ENCODE measurements at regions not wholly inside any gene's neighbourhood (a gene's known extent, or its start where the extent isn't known, plus 50 kb on each side); places are given as distances from the start of the nearest gene placed in this dataset.

DNA sequence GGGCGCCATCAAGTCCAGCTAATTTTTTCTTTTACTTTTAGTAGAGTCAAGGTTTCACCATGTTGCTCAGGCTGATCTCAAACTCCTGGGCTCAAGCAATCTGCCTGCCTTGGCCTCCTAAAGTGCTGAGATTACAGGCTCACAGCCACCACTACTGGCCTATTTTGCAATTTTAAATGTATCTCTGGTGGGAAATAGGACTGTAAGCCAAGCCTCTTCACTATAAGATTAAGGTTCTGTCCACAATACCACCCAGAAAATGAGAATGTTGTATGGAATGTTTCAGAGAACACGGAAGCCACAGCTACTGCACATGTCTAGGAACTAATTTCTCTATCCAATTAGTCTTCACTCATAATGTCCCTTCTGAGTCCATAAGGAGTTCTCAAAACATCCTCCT is 607.3 kb downstream of the PRELID2 start:
- BruUV-seq (replicated peaks), result no TSS peak
- no peak overlapping the region for H2AFZ ChIP-seq (ENCODE audit: low read length)
- H3K36me3 ChIP-seq (replicated peaks in 1 of 2; ENCODE audit: control insufficient read depth in 1 of 2, insufficient read depth in 2 of 2, low read length in 2 of 2), result no peaks in the 10 kb centered on the region
- H4K20me1 ChIP-seq (ENCODE audit: insufficient read depth, low read length), result no peaks in the 10 kb centered on the region
- POLR2A ChIA-PET, result no interaction called here
- no peaks in the 10 kb centered on the region for H3K27me3 ChIP-seq (ENCODE audit: control insufficient read depth in 1 of 2, insufficient read depth in 2 of 2, low read length in 2 of 2)
- intact Hi-C loops (cut with micrococcal nuclease; ENCODE audit: unreplicated experiment) (no loop called here), in situ Hi-C loops (cut with HindIII; ENCODE audit: extremely low pct_ligation_motif_present, low pct_unique_long_range_greater_than_20kb) (no loop called here)
- TF ChIP-seq ZNF629 (CRISPR knock-in tag; conservative IDR thresholded peaks at IDR 0.05), result no peak
- TF ChIP-seq, protein P1, sequence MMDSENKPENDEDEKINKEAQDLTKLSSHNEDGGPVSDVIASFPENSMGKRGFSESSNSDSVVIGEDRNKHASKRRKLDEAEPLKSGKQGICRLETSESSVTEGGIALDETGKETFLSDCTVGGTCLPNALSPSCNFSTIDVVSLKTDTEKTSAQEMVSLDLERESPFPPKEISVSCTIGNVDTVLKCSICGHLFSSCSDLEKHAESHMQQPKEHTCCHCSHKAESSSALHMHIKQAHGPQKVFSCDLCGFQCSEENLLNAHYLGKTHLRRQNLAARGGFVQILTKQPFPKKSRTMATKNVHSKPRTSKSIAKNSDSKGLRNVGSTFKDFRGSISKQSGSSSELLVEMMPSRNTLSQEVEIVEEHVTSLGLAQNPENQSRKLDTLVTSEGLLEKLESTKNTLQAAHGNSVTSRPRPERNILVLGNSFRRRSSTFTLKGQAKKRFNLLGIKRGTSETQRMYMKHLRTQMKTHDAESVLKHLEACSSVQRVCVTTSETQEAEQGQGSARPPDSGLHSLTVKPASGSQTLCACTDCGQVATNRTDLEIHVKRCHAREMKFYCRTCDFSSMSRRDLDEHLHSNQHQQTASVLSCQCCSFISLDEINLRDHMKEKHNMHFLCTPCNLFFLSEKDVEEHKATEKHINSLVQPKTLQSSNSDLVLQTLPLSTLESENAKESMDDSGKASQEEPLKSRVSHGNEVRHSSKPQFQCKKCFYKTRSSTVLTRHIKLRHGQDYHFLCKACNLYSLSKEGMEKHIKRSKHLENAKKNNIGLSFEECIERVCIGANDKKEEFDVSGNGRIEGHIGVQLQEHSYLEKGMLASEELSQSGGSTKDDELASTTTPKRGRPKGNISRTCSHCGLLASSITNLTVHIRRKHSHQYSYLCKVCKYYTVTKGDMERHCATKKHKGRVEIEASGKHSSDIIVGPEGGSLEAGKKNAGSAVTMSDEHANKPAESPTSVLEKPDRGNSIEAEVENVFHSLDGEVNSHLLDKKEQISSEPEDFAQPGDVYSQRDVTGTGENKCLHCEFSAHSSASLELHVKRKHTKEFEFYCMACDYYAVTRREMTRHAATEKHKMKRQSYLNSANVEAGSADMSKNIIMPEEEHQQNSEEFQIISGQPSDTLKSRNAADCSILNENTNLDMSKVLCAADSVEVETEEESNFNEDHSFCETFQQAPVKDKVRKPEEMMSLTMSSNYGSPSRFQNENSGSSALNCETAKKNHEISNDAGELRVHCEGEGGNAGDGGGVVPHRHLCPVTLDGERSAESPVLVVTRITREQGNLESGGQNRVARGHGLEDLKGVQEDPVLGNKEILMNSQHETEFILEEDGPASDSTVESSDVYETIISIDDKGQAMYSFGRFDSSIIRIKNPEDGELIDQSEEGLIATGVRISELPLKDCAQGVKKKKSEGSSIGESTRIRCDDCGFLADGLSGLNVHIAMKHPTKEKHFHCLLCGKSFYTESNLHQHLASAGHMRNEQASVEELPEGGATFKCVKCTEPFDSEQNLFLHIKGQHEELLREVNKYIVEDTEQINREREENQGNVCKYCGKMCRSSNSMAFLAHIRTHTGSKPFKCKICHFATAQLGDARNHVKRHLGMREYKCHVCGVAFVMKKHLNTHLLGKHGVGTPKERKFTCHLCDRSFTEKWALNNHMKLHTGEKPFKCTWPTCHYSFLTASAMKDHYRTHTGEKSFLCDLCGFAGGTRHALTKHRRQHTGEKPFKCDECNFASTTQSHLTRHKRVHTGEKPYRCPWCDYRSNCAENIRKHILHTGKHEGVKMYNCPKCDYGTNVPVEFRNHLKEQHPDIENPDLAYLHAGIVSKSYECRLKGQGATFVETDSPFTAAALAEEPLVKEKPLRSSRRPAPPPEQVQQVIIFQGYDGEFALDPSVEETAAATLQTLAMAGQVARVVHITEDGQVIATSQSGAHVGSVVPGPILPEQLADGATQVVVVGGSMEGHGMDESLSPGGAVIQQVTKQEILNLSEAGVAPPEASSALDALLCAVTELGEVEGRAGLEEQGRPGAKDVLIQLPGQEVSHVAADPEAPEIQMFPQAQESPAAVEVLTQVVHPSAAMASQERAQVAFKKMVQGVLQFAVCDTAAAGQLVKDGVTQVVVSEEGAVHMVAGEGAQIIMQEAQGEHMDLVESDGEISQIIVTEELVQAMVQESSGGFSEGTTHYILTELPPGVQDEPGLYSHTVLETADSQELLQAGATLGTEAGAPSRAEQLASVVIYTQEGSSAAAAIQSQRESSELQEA (CRISPR knock-in tag; IDR thresholded peaks at IDR 0.05; ENCODE audit: not compliant biosample characterization), result no peak
- no peak overlapping the region for H3K4me3 ChIP-seq (replicated peaks in 1 of 3; ENCODE audit: insufficient read depth in 1 of 3, low read depth in 2 of 3, low read length in 3 of 3)
- ATAC-seq (no peak), DNase-seq (ENCODE audit: low spot score) (no peak), FAIRE-seq (no peak)
- CTCF ChIA-PET (ENCODE audit: low intra/inter-chr PET ratio, low total read pairs), result no interaction called here
- H3K27ac ChIP-seq (ENCODE audit: extremely low read length, insufficient read depth, low read length), result no peak overlapping the region
- no peak overlapping the region for H3K9ac ChIP-seq (ENCODE audit: insufficient read depth, low read depth, low read length)
- H3K4me2 ChIP-seq (ENCODE audit: low read depth, low read length), result no peak overlapping the region
- H3K4me1 ChIP-seq (ENCODE audit: insufficient read depth, low read length), result no peaks in the 10 kb centered on the region
- H3K79me2 ChIP-seq (ENCODE audit: insufficient read depth, low read length), result no peaks in the 10 kb centered on the region
- no peaks in the 10 kb centered on the region for H3K9me3 ChIP-seq (ENCODE audit: low read length)
- WGBS (ENCODE audit: low lambda C conversion rate), result 22% methylated on average over 2 of the region's 2 CpGs

Measured in HepG2 (cell line).